ENCODE measurements at regions not wholly inside any gene's neighbourhood (a gene's known extent, or its start where the extent isn't known, plus 50 kb on each side); places are given as distances from the start of the nearest gene placed in this dataset.

GRCh38 chr1:203926025-203926540 lies 64.7 kb downstream of the SNRPE start:
- TF ChIP-seq CTCF (IDR thresholded peaks at IDR 0.05) (no peak), POLR2A (IDR thresholded peaks at IDR 0.05) (no peak)
- Histone ChIP-seq H3K27ac (no peak overlapping the region), H3K36me3 (no peaks in the 10 kb centered on the region), H3K9me3 (no peaks in the 10 kb centered on the region), H3K27me3 (no peaks in the 10 kb centered on the region), H3K4me3 (replicated peaks in 1 of 3) (no peak overlapping the region), H3K4me1 (no peaks in the 10 kb centered on the region)
- DNase-seq = no peak
- intact Hi-C loops (cut with DNase I) = no loop called here
- 92 to 95% methylated on average over 6 of the region's 6 CpGs for WGBS, 2 donors

- no peak for TF ChIP-seq POLR2A (IDR thresholded peaks at IDR 0.05)
- no peak for TF ChIP-seq CTCF (IDR thresholded peaks at IDR 0.05)
- Histone ChIP-seq H3K4me1 (no peaks in the 10 kb centered on the region), H3K27me3 (no peaks in the 10 kb centered on the region), H3K9me3 (no peaks in the 10 kb centered on the region), H3K4me3 (replicated peaks in 1 of 3) (no peak overlapping the region), H3K27ac (no peak overlapping the region), H3K36me3 (no peaks in the 10 kb centered on the region)
- 61 to 71% methylated on average over 4 of the region's 4 CpGs for WGBS, 2 donors
- intact Hi-C loops (cut with DNase I) = no loop called here
- no peak for DNase-seq
Observed at GRCh38 chr1:203929741-203930309, 68.4 kb downstream of the SNRPE start.

- Histone ChIP-seq H3K36me3 (no peaks in the 10 kb centered on the region), H3K27ac (no peak overlapping the region), H3K27me3 (no peaks in the 10 kb centered on the region), H3K9me3 (no peaks in the 10 kb centered on the region), H3K4me3 (replicated peaks in 1 of 3) (no peak overlapping the region), H3K4me1 (no peaks in the 10 kb centered on the region)
- no peak for DNase-seq
- intact Hi-C loops (cut with DNase I) = no loop called here
- WGBS, 2 donors = 80 to 87% methylated on average over 3 of the region's 3 CpGs
- TF ChIP-seq CTCF (IDR thresholded peaks at IDR 0.05) (no peak), POLR2A (IDR thresholded peaks at IDR 0.05) (no peak)
Observed at GRCh38 chr1:203930342-203930741, 68.9 kb downstream of the SNRPE start.

- Histone ChIP-seq H3K27me3 (no peaks in the 10 kb centered on the region), H3K9me3 (no peaks in the 10 kb centered on the region), H3K36me3 (no peaks in the 10 kb centered on the region), H3K4me3 (replicated peaks in 1 of 3) (no peak overlapping the region), H3K4me1 (no peaks in the 10 kb centered on the region), H3K27ac (no peak overlapping the region)
- WGBS, 2 donors = 78 to 86% methylated on average over 2 of the region's 2 CpGs
- no peak for TF ChIP-seq POLR2A (IDR thresholded peaks at IDR 0.05)
- no peak for TF ChIP-seq CTCF (IDR thresholded peaks at IDR 0.05)
- no peak for DNase-seq
- intact Hi-C loops (cut with DNase I) = no loop called here
Observed at GRCh38 chr1:203931953-203932352, 70.6 kb downstream of the SNRPE start.

GRCh38 chr1:203932556-203932955 lies 71.2 kb downstream of the SNRPE start:
- intact Hi-C loops (cut with DNase I) = no loop called here
- H3K27me3 ChIP-seq = no peaks in the 10 kb centered on the region
- no peaks in the 10 kb centered on the region for H3K4me1 ChIP-seq
- H3K4me3 ChIP-seq (replicated peaks in 1 of 3) = no peak overlapping the region
- H3K9me3 ChIP-seq = no peaks in the 10 kb centered on the region
- H3K27ac ChIP-seq = no peak overlapping the region
- TF ChIP-seq CTCF (IDR thresholded peaks at IDR 0.05) = no peak
- no peak for TF ChIP-seq POLR2A (IDR thresholded peaks at IDR 0.05)
- no peaks in the 10 kb centered on the region for H3K36me3 ChIP-seq
- WGBS, 2 donors = 76 to 83% methylated on average over 3 of the region's 3 CpGs
- no peak for DNase-seq

Data from thyroid gland (tissue), 4 donors.